HepG2 (cell line): ENCODE measurements at regions not wholly inside any gene's neighbourhood (a gene's known extent, or its start where the extent isn't known, plus 50 kb on each side); places are given as distances from the start of the nearest gene placed in this dataset.

Experiments
- CREB1 ChIP-seq, 2 experiments: fragments of 450-650 bp in 1 of 2; IDR thresholded peaks; 2 replicates each; pipeline ENCODE4 v1.6.1; 2016 to 2017; ENCODE audit warnings: control low read depth in 1 of 2, mild to moderate bottlenecking in 1 of 2, missing compliant biosample characterization in 1 of 2, missing genetic modification characterization in 1 of 2
- CTCF ChIP-seq: sonication (generic); formaldehyde crosslinking; IDR thresholded peaks from 2 replicates; pipeline ENCODE4 v1.5.0; 2020; ENCODE audit warnings: mild to moderate bottlenecking, missing genetic modification reagents, moderate library complexity
- ELF1 ChIP-seq: sonication (generic); formaldehyde crosslinking; IDR thresholded peaks from 2 replicates; pipeline ENCODE4 v1.4.0; 2020; ENCODE audit warnings: missing genetic modification reagents
- FOXK1 ChIP-seq: sonication (generic); formaldehyde crosslinking; IDR thresholded peaks from 2 replicates; pipeline ENCODE4 v1.4.0; 2020; ENCODE audit warnings: low read depth, missing genetic modification reagents, borderline replicate concordance
- NRL ChIP-seq: sonication (generic); formaldehyde crosslinking; IDR thresholded peaks from 2 replicates; pipeline ENCODE4 v1.5.0; 2020; ENCODE audit warnings: missing genetic modification reagents, mild to moderate bottlenecking, moderate library complexity, borderline replicate concordance
- POLR2A ChIP-seq, 2 experiments: IDR thresholded peaks; 2 replicates each; pipeline ENCODE4 v1.6.1; 2011; ENCODE audit warnings: low read depth in 2 of 2, low read length in 2 of 2, mild to moderate bottlenecking in 1 of 2, moderate library complexity in 1 of 2; ENCODE audit not compliant: insufficient read depth in 1 of 2
- POLR2AphosphoS5 ChIP-seq: IDR thresholded peaks from 2 replicates; pipeline ENCODE4 v1.6.1; 2012; ENCODE audit warnings: low read depth, low read length
- PRDM10 ChIP-seq: sonication (generic); formaldehyde crosslinking; IDR thresholded peaks from 2 replicates; pipeline ENCODE4 v1.4.0; 2020; ENCODE audit warnings: low read depth, missing genetic modification reagents
- RAD21 ChIP-seq: fragments of 450-650 bp; formaldehyde crosslinking; IDR thresholded peaks from 2 replicates; pipeline ENCODE4 v1.5.0; 2020; ENCODE audit warnings: mild to moderate bottlenecking
- REST ChIP-seq, 2 experiments: IDR thresholded peaks; 2 replicates each; pipeline ENCODE4 v1.6.1; 2011 to 2012; ENCODE audit warnings: low read length in 2 of 2, borderline replicate concordance in 1 of 2, low read depth in 1 of 2, mild to moderate bottlenecking in 1 of 2, moderate library complexity in 1 of 2
- ZBTB40 ChIP-seq, 2 experiments: fragments of 450-650 bp in 1 of 2; sonication (generic) in 1 of 2; formaldehyde crosslinking in 1 of 2; IDR thresholded peaks; 2 replicates each; pipeline versions ENCODE4 v1.6.1 to v1.8.0; 2016 to 2022; ENCODE audit warnings: antibody characterized with exemption in 1 of 2, mild to moderate bottlenecking in 1 of 2, missing genetic modification reagents in 1 of 2
- ZBTB7B ChIP-seq: sonication (generic); formaldehyde crosslinking; IDR thresholded peaks from 2 replicates; pipeline ENCODE4 v1.4.0; 2020; ENCODE audit warnings: missing genetic modification reagents
- ZHX1 ChIP-seq: sonication (generic); formaldehyde crosslinking; IDR thresholded peaks from 2 replicates; pipeline ENCODE4 v1.8.1; 2022; ENCODE audit warnings: low read depth, mild to moderate bottlenecking, missing genetic modification reagents
- ZNF749 ChIP-seq: sonication (generic); formaldehyde crosslinking; IDR thresholded peaks from 2 replicates; pipeline ENCODE4 v1.8.0; 2022; ENCODE audit warnings: mild to moderate bottlenecking, missing genetic modification reagents, moderate library complexity, borderline replicate concordance

GRCh38 chr2:16609786-16610185, 55.8 kb downstream of the CYRIA start:
- TF ChIP-seq ELF1 (CRISPR knock-in tag) (no peak), REST (IDR thresholded peaks at IDR 0.05; ENCODE audit: borderline replicate concordance in 1 of 2, low read depth in 1 of 2, low read length in 2 of 2) (no peak), ZBTB40 (IDR thresholded peaks at IDR 0.05) (no peak), ZBTB40 (CRISPR knock-in tag; IDR thresholded peaks at IDR 0.05) (no peak), CTCF (CRISPR knock-in tag) (no peak), ZHX1 (no peak), FOXK1 (CRISPR knock-in tag) (no peak), ZBTB7B (CRISPR knock-in tag) (no peak), RAD21 (CRISPR knock-in tag) (no peak), PRDM10 (CRISPR knock-in tag) (no peak), NRL (CRISPR knock-in tag) (no peak), ZNF749 (CRISPR knock-in tag) (no peak), POLR2A (IDR thresholded peaks at IDR 0.05; ENCODE audit: insufficient read depth in 1 of 2, low read depth in 2 of 2, low read length in 2 of 2) (no peak), POLR2AphosphoS5 (no peak), CREB1 (IDR thresholded peaks at IDR 0.05) (no peak), CREB1 (CRISPR knock-in tag; IDR thresholded peaks at IDR 0.05) (no peak)
